Body of pancreas (tissue), 4 donors: ENCODE measurements at regions not wholly inside any gene's neighbourhood (a gene's known extent, or its start where the extent isn't known, plus 50 kb on each side); places are given as distances from the start of the nearest gene placed in this dataset.

Source experiments
- ATAC-seq: fragments of 150-250 bp; one replicate; pipeline ENCODE4 v1.9.1; 2016
- DNase-seq, 4 donors: peaks; one replicate each; pipeline ENCODE4 v3.0.0-alpha.2; 2019
- H3K27ac ChIP-seq, 4 donors: fragments of 200-600 bp; sonication (generic); 1 replicate in 3 of 4; 2 replicates in 1 of 4; pipeline versions ENCODE4 v1.5.1 to v1.6.1; 2016 to 2019; ENCODE audit warnings: mild to moderate bottlenecking in 1 of 4, mixed read lengths in 1 of 4, moderate library complexity in 1 of 4
- H3K27me3 ChIP-seq, 2 donors: fragments of 200-600 bp; sonication (generic); one replicate each; pipeline ENCODE4 v1.6.0; 2016; ENCODE audit warnings: mild to moderate bottlenecking in 1 of 2
- H3K36me3 ChIP-seq, 2 donors: fragments of 200-600 bp; sonication (generic); replicated peaks in 1 of 2; 2 replicates each; pipeline ENCODE4 v1.5.1; 2016; ENCODE audit warnings: low read depth in 2 of 2; ENCODE audit not compliant: insufficient read depth in 1 of 2
- H3K4me1 ChIP-seq: fragments of 200-600 bp; sonication (generic); one replicate; pipeline ENCODE4 v1.6.0; 2016
- H3K4me3 ChIP-seq, 2 donors: fragments of 200-600 bp; sonication (generic); 1 replicate in 1 of 2; 2 replicates in 1 of 2; pipeline ENCODE4 v1.5.1; 2016 to 2019
- H3K9me3 ChIP-seq, 3 donors: fragments of 200-600 bp; sonication (generic); 1 replicate in 2 of 3; 2 replicates in 1 of 3; pipeline ENCODE4 v1.5.1; 2016
- POLR2A ChIP-seq, 3 donors: fragments of 450-650 bp; IDR thresholded peaks; one replicate each; pipeline ENCODE4 v1.6.1; 2016; ENCODE audit warnings: antibody characterized with exemption in 3 of 3, mild to moderate bottlenecking in 2 of 3
- WGBS, 2 donors: methylation state at CpG; one replicate each; pipeline ENCODE4 v1.1.5; 2017; 5-methylcytosine and 5-hydroxymethylcytosine counted together
- intact Hi-C: fragments of 100-400 bp; cut with DNase I; formaldehyde crosslinking; loops from one replicate; pipeline ENCODE4 v1.15.1; 2023
- TF ChIP-seq, protein P1 (sequence below), 7 experiments: fragments of 450-650 bp in 4 of 7; fragments of 200-600 bp in 3 of 7; sonication (generic) in 3 of 7; IDR thresholded peaks; one replicate each; pipeline ENCODE4 v1.5.1; 2016 to 2019; ENCODE audit warnings: antibody characterized with exemption in 7 of 7

DNA sequence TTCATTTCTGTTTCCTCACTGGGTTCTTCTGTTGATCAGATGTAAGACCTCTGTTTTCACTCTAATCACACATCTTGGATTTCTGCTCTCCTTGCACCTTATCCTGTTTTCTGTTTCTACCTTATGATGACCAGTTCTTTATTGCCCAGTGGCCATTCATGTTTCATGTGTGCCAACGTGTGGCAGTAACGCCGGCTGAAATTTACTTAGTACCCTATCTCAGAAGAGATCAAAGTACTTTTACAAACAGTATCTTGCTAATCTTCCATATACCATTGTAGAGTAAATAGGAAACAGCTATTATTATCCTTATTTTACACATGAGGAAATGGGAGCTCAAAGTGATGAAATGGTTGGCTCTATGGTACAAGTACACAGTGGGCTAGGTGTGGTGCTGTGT is 74.0 kb downstream of the GATA3 start:
- no peak for DNase-seq
- no peaks in the 10 kb centered on the region for H3K9me3 ChIP-seq
- WGBS, 2 donors, result 52 to 59% methylated on average over 3 of the region's 3 CpGs
- TF ChIP-seq, protein P1, sequence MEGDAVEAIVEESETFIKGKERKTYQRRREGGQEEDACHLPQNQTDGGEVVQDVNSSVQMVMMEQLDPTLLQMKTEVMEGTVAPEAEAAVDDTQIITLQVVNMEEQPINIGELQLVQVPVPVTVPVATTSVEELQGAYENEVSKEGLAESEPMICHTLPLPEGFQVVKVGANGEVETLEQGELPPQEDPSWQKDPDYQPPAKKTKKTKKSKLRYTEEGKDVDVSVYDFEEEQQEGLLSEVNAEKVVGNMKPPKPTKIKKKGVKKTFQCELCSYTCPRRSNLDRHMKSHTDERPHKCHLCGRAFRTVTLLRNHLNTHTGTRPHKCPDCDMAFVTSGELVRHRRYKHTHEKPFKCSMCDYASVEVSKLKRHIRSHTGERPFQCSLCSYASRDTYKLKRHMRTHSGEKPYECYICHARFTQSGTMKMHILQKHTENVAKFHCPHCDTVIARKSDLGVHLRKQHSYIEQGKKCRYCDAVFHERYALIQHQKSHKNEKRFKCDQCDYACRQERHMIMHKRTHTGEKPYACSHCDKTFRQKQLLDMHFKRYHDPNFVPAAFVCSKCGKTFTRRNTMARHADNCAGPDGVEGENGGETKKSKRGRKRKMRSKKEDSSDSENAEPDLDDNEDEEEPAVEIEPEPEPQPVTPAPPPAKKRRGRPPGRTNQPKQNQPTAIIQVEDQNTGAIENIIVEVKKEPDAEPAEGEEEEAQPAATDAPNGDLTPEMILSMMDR (IDR thresholded peaks at IDR 0.05), result no peak
- TF ChIP-seq POLR2A (IDR thresholded peaks at IDR 0.05), result no peak
- no peaks in the 10 kb centered on the region for H3K27me3 ChIP-seq
- no peak overlapping the region for H3K4me3 ChIP-seq
- intact Hi-C loops, result no loop called here
- no peak overlapping the region for H3K27ac ChIP-seq
- no peaks in the 10 kb centered on the region for H3K36me3 ChIP-seq
- H3K4me1 ChIP-seq, result no peaks in the 10 kb centered on the region
- no peak for ATAC-seq

DNA sequence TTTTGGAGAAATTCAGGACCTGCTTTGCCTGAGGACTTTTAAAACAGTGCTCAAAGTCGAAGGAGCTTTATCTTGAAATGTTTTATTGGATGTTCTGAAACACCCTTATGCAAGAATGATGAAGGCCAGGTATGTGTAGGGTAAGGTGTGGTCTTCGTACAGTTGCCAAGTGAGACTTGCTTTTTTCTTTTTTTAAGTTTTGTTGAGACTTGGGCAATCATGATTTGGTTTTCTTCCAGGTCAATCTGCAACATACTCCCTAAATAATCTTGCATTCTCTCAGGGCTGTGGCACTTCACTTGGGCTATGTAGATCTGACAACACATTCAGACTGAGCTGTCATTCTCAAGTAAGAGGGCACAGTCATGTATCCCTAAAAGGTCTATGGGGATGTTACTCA is 75.0 kb downstream of the GATA3 start:
- Histone ChIP-seq H3K4me3 (no peak overlapping the region), H3K9me3 (no peaks in the 10 kb centered on the region), H3K36me3 (no peaks in the 10 kb centered on the region), H3K27me3 (no peaks in the 10 kb centered on the region), H3K4me1 (no peaks in the 10 kb centered on the region), H3K27ac (no peak overlapping the region)
- 52 to 60% methylated on average over 2 of the region's 2 CpGs for WGBS, 2 donors
- no peak for TF ChIP-seq POLR2A (IDR thresholded peaks at IDR 0.05)
- TF ChIP-seq, protein P1 (IDR thresholded peaks at IDR 0.05), result no peak
- no peak for ATAC-seq
- intact Hi-C loops, result no loop called here
- no peak for DNase-seq

DNA sequence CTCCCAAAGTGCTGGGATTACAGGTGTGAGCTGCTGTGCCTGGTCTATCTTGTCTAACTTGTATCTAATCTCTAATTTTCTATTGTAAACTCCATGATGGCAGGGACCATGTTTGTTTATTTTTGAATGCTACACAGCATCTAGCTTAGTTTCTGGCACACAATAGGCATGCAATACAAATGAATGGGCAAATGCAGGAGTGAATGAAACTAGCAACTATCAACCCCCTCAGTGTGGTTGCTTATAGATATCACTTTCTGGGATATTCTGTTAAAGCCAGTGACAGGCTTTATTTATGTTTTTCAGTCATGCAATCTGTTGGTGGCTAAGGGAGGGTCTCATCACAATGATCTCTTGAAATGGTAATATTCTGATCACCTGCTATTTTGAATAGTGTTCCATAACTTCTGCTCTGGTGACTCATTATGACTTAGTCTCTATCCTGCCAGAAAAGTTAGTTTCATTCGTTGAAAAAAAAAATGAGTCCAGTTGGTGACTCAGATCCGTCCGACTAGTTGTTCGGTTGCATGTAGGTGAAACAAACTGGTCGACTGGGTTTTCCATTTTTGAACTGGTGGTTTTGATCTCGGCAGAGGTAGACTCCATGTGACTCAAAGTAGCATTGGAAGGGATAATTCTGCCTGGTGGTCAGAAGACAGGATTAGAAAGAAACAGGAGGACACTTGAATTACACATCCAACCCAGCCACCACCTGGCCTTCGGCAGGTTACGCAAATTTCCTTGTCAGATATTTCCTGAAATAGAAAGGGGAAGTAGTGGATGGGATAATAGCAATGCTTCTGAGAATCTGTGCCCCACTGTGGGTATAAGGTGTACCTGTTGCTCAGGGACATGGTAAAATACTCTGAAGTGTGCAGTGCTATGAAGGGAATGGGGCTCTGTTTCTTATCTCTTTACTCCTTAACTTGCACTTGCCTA is 76.8 kb downstream of the GATA3 start:
- Histone ChIP-seq H3K36me3 (no peaks in the 10 kb centered on the region), H3K4me3 (no peak overlapping the region), H3K27ac (no peak overlapping the region), H3K9me3 (no peaks in the 10 kb centered on the region), H3K27me3 (no peaks in the 10 kb centered on the region), H3K4me1 (no peaks in the 10 kb centered on the region)
- ATAC-seq (no peak), DNase-seq (no peak)
- TF ChIP-seq, protein P1 (IDR thresholded peaks at IDR 0.05), result no peak
- TF ChIP-seq POLR2A (IDR thresholded peaks at IDR 0.05), result no peak
- intact Hi-C loops, result no loop called here
- 64 to 76% methylated on average over 8 of the region's 8 CpGs for WGBS, 2 donors

DNA sequence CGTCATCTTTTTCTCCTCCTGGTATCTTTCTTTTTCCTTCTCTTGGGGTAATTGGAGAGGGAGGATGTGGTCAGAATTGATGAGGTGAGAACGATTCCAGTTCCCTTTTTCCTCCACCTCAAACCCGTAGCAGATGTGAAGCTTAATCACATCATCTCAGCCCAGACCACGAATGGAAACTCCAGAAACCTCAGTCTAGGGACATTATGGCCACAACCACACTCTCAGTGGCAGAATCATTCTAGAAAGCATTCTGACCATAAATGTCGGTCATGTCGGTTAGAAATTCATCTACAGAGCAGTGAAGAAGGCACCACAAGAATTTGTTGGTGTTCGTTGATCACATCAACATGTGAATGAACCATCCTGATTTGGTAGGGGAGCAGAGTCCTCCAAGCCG is 78.7 kb downstream of the GATA3 start:
- H3K4me1 ChIP-seq, result no peaks in the 10 kb centered on the region
- intact Hi-C loops, result no loop called here
- no peak for TF ChIP-seq POLR2A (IDR thresholded peaks at IDR 0.05)
- TF ChIP-seq, protein P1 (IDR thresholded peaks at IDR 0.05), result no peak
- ATAC-seq (no peak), DNase-seq (no peak)
- no peaks in the 10 kb centered on the region for H3K27me3 ChIP-seq
- no peak overlapping the region for H3K4me3 ChIP-seq
- no peak overlapping the region for H3K27ac ChIP-seq
- no peaks in the 10 kb centered on the region for H3K36me3 ChIP-seq
- 41 to 68% methylated on average over 8 of the region's 8 CpGs for WGBS, 2 donors
- H3K9me3 ChIP-seq, result no peaks in the 10 kb centered on the region

DNA sequence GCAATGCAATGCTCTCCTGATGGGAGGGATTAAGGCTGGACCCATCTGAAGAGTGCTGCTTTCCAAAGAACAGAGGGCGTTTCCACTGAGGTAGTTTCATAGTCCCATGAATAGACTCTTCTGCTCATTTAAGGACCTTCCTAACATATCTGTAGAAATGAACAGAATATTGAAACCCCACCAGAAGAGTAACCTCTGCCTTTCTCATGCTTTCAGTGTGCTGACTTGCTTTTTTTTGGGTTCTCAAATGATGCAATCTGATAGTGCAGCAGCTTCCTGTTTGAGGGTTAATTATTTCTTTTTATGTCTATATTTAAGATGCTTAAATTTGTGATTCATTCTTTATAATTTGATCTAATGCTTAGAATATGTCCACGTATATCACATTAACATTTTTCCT is 82.2 kb downstream of the GATA3 start:
- H3K4me3 ChIP-seq, result no peak overlapping the region

More for the DNA sequence above, 82.2 kb downstream of the GATA3 start:
- H3K9me3 ChIP-seq, result no peaks in the 10 kb centered on the region
- H3K4me1 ChIP-seq, result no peaks in the 10 kb centered on the region
- no peaks in the 10 kb centered on the region for H3K36me3 ChIP-seq
- ATAC-seq (no peak), DNase-seq (no peak)
- H3K27ac ChIP-seq, result no peak overlapping the region
- intact Hi-C loops, result no loop called here
- no peaks in the 10 kb centered on the region for H3K27me3 ChIP-seq
- whole genome bisulfite sequencing, 2 donors, result 29 to 39% methylated on average over 2 of the region's 2 CpGs
- TF ChIP-seq POLR2A (IDR thresholded peaks at IDR 0.05), result no peak
- TF ChIP-seq, protein P1 (IDR thresholded peaks at IDR 0.05), result no peak
